Hepatocyte (in vitro differentiated cells): ENCODE measurements at regions not wholly inside any gene's neighbourhood (a gene's known extent, or its start where the extent isn't known, plus 50 kb on each side); places are given as distances from the start of the nearest gene placed in this dataset.

ENCODE experiments used
- DNase-seq: peaks from one replicate; pipeline ENCODE4 v3.0.0-alpha.2; 2016; ENCODE audit warnings: low spot score
- H2AFZ ChIP-seq: fragments of 200-600 bp; sonication (generic); 2 replicates; pipeline ENCODE4 v1.6.0; 2016; ENCODE audit warnings: antibody characterized with exemption, mild to moderate bottlenecking
- H3K27ac ChIP-seq: fragments of 200-600 bp; sonication (generic); 2 replicates; pipeline ENCODE4 v1.5.1; 2016; ENCODE audit warnings: mild to moderate bottlenecking
- H3K27me3 ChIP-seq: fragments of 200-600 bp; sonication (generic); 2 replicates; pipeline ENCODE4 v1.6.1; 2016
- H3K36me3 ChIP-seq: fragments of 200-600 bp; sonication (generic); replicated peaks from 2 replicates; pipeline ENCODE4 v1.5.1; 2016; ENCODE audit warnings: low read depth; ENCODE audit not compliant: insufficient read depth
- H3K4me1 ChIP-seq: fragments of 200-600 bp; sonication (generic); 2 replicates; pipeline ENCODE4 v1.5.1; 2016; ENCODE audit warnings: mild to moderate bottlenecking, moderate library complexity; ENCODE audit not compliant: insufficient read depth
- H3K4me2 ChIP-seq: fragments of 200-600 bp; sonication (generic); 2 replicates; pipeline ENCODE4 v1.6.0; 2016
- H3K4me3 ChIP-seq: fragments of 200-600 bp; sonication (generic); 2 replicates; pipeline ENCODE4 v1.5.1; 2016; ENCODE audit warnings: mild to moderate bottlenecking
- H3K79me2 ChIP-seq: fragments of 200-600 bp; sonication (generic); 2 replicates; pipeline ENCODE4 v1.6.0; 2017; ENCODE audit warnings: mild to moderate bottlenecking
- H3K9me2 ChIP-seq: fragments of 200-600 bp; sonication (generic); replicated peaks from 2 replicates; pipeline ENCODE4 v1.6.0; 2017; ENCODE audit warnings: mild to moderate bottlenecking; ENCODE audit not compliant: insufficient read depth
- H3K9me3 ChIP-seq: fragments of 200-600 bp; sonication (generic); 2 replicates; pipeline ENCODE4 v1.5.1; 2016; ENCODE audit warnings: low read depth, mild to moderate bottlenecking
- H4K20me1 ChIP-seq: fragments of 200-600 bp; sonication (generic); 2 replicates; pipeline ENCODE4 v1.6.0; 2016; ENCODE audit warnings: mild to moderate bottlenecking; ENCODE audit not compliant: insufficient read depth, poor library complexity, severe bottlenecking
- CTCF ChIP-seq: fragments of 200-600 bp; sonication (generic); IDR thresholded peaks from 2 replicates; pipeline ENCODE4 v1.5.1; 2016; ENCODE audit warnings: antibody characterized with exemption, mild to moderate bottlenecking; ENCODE audit not compliant: poor library complexity
- EZH2 ChIP-seq: fragments of 200-600 bp; sonication (generic); IDR thresholded peaks from 2 replicates; pipeline ENCODE4 v1.6.1; 2016; ENCODE audit warnings: antibody characterized with exemption, mild to moderate bottlenecking, borderline replicate concordance
- EZH2phosphoT487 ChIP-seq: fragments of 200-600 bp; sonication (generic); IDR thresholded peaks from one replicate; pipeline ENCODE4 v1.6.1; 2018; ENCODE audit warnings: antibody characterized with exemption, mild to moderate bottlenecking, low read depth, moderate library complexity; ENCODE audit not compliant: unreplicated experiment, severe bottlenecking
- WGBS: methylation state at CpG from one replicate; pipeline ENCODE4 v1.1.6; 2016; ENCODE audit warnings: low lambda C conversion rate; ENCODE audit errors: missing lambda C conversion rate; 5-methylcytosine and 5-hydroxymethylcytosine counted together

- H3K9me3 ChIP-seq = no peaks in the 10 kb centered on the region
- TF ChIP-seq CTCF = no peak
- TF ChIP-seq EZH2 = no peak
- TF ChIP-seq EZH2phosphoT487 = no peak
- no peak overlapping the region for H2AFZ ChIP-seq
- H3K4me1 ChIP-seq = no peaks in the 10 kb centered on the region
- no peak overlapping the region for H3K4me2 ChIP-seq
- H3K36me3 ChIP-seq = no peaks in the 10 kb centered on the region
- no peak overlapping the region for H3K27ac ChIP-seq
- H3K4me3 ChIP-seq = no peak overlapping the region
- 77% methylated on average over 1 of the region's 1 CpG for WGBS
- no peaks in the 10 kb centered on the region for H3K79me2 ChIP-seq
- no peaks in the 10 kb centered on the region for H4K20me1 ChIP-seq
- no peaks in the 10 kb centered on the region for H3K27me3 ChIP-seq
- DNase-seq = no peak
- no peaks in the 10 kb centered on the region for H3K9me2 ChIP-seq
Observed at GRCh38 chr20:52798124-52798523, 174.0 kb upstream of the TSHZ2 start.

- no peak for DNase-seq
- Histone ChIP-seq H3K4me1 (no peaks in the 10 kb centered on the region), H2AFZ (no peak overlapping the region), H3K4me2 (no peak overlapping the region), H3K9me3 (no peaks in the 10 kb centered on the region), H4K20me1 (no peaks in the 10 kb centered on the region), H3K79me2 (no peaks in the 10 kb centered on the region), H3K4me3 (no peak overlapping the region), H3K27ac (no peak overlapping the region), H3K36me3 (no peaks in the 10 kb centered on the region), H3K27me3 (no peaks in the 10 kb centered on the region), H3K9me2 (no peaks in the 10 kb centered on the region)
- TF ChIP-seq EZH2phosphoT487 (no peak), EZH2 (no peak), CTCF (no peak)
Observed at GRCh38 chr20:52794853-52795252, 177.3 kb upstream of the TSHZ2 start.

- WGBS = 64% methylated on average over 7 of the region's 7 CpGs
- Histone ChIP-seq H3K27me3 (no peaks in the 10 kb centered on the region), H3K9me2 (no peaks in the 10 kb centered on the region), H3K36me3 (no peaks in the 10 kb centered on the region), H3K79me2 (no peaks in the 10 kb centered on the region), H3K4me2 (no peak overlapping the region), H3K9me3 (no peaks in the 10 kb centered on the region), H3K4me3 (no peak overlapping the region), H2AFZ (no peak overlapping the region), H3K27ac (no peak overlapping the region), H4K20me1 (no peaks in the 10 kb centered on the region), H3K4me1 (no peaks in the 10 kb centered on the region)
- no peak for DNase-seq
- TF ChIP-seq CTCF (no peak), EZH2 (no peak), EZH2phosphoT487 (no peak)
Observed at GRCh38 chr20:52793339-52793963, 178.7 kb upstream of the TSHZ2 start.

DNA sequence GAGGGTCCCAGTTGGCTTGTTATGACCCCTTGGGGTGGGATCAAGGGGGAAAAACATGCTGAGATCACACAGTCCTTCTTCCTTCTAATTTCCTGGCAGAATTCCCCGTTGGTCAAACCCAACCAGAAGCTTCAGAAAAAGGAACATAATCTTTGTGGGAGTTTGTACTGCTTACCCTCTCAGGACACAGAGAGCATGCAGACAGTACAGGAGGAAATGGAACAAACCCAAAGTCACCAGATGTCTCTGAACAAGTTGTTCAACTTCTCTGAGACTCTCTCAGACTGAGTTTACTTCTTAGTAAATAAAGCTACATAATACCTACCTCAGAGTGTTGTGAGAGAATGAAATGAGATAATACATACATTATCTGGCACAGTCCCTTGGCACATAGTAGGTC, 181.1 kb upstream of the TSHZ2 start:
- Histone ChIP-seq H3K9me3 (no peaks in the 10 kb centered on the region), H4K20me1 (no peaks in the 10 kb centered on the region), H3K27me3 (no peaks in the 10 kb centered on the region), H3K27ac (no peak overlapping the region), H3K4me3 (no peak overlapping the region), H3K4me1 (no peaks in the 10 kb centered on the region), H3K9me2 (no peaks in the 10 kb centered on the region), H3K36me3 (no peaks in the 10 kb centered on the region), H2AFZ (no peak overlapping the region), H3K79me2 (no peaks in the 10 kb centered on the region), H3K4me2 (no peak overlapping the region)
- no peak for DNase-seq
- TF ChIP-seq CTCF = no peak
- no peak for TF ChIP-seq EZH2
- no peak for TF ChIP-seq EZH2phosphoT487
- 67% methylated on average over 1 of the region's 1 CpG for WGBS
